ENCODE measurements at regions not wholly inside any gene's neighbourhood (a gene's known extent, or its start where the extent isn't known, plus 50 kb on each side); places are given as distances from the start of the nearest gene placed in this dataset.

- Histone ChIP-seq H3K9me2 (replicated peaks; ENCODE audit: low read depth, low read length) (no peaks in the 10 kb centered on the region), H3K4me1 (ENCODE audit: insufficient read depth, low read length, poor library complexity, severe bottlenecking) (no peaks in the 10 kb centered on the region), H3K9ac (ENCODE audit: low read depth, low read length, poor library complexity, severe bottlenecking) (no peak overlapping the region), H3F3A (ENCODE audit: low read depth) (no peaks in the 10 kb centered on the region), H3K4me3 (ENCODE audit: low read length, poor library complexity, severe bottlenecking) (no peak overlapping the region), H4K20me1 (ENCODE audit: insufficient read depth, low read length, poor library complexity, severe bottlenecking) (no peaks in the 10 kb centered on the region), H2AFZ (ENCODE audit: low read length) (no peak overlapping the region), H3K9me3 (ENCODE audit: insufficient read depth, low read depth, low read length) (no peaks in the 10 kb centered on the region), H3K4me2 (ENCODE audit: low read depth, low read length, poor library complexity, severe bottlenecking) (no peak overlapping the region), H3K79me2 (ENCODE audit: insufficient read depth, low read length) (no peaks in the 10 kb centered on the region), H3K27me3 (ENCODE audit: insufficient read depth, low read length, poor library complexity, severe bottlenecking) (no peaks in the 10 kb centered on the region), H3K36me3 (ENCODE audit: insufficient read depth, low read length) (no peaks in the 10 kb centered on the region)
- TF ChIP-seq CTCF (conservative IDR thresholded peaks at IDR 0.05; ENCODE audit: low read length) (no peak), EZH2phosphoT487 (IDR thresholded peaks at IDR 0.05; ENCODE audit: borderline replicate concordance) (no peak)
These were observed 226.0 kb upstream of the PTGER4 start for GRCh38 chr5:40453689-40454088.

GRCh38 chr5:40452874-40453624, 226.7 kb upstream of the PTGER4 start:
- Histone ChIP-seq H3K79me2 (ENCODE audit: insufficient read depth, low read length) (no peaks in the 10 kb centered on the region), H3K4me3 (ENCODE audit: low read length, poor library complexity, severe bottlenecking) (no peak overlapping the region), H3K36me3 (ENCODE audit: insufficient read depth, low read length) (no peaks in the 10 kb centered on the region), H3K4me1 (ENCODE audit: insufficient read depth, low read length, poor library complexity, severe bottlenecking) (no peaks in the 10 kb centered on the region), H3K27me3 (ENCODE audit: insufficient read depth, low read length, poor library complexity, severe bottlenecking) (no peaks in the 10 kb centered on the region), H3K9me2 (replicated peaks; ENCODE audit: low read depth, low read length) (no peaks in the 10 kb centered on the region), H3F3A (ENCODE audit: low read depth) (no peaks in the 10 kb centered on the region), H3K9me3 (ENCODE audit: insufficient read depth, low read depth, low read length) (no peaks in the 10 kb centered on the region), H2AFZ (ENCODE audit: low read length) (no peak overlapping the region), H4K20me1 (ENCODE audit: insufficient read depth, low read length, poor library complexity, severe bottlenecking) (no peaks in the 10 kb centered on the region), H3K9ac (ENCODE audit: low read depth, low read length, poor library complexity, severe bottlenecking) (no peak overlapping the region), H3K4me2 (ENCODE audit: low read depth, low read length, poor library complexity, severe bottlenecking) (no peak overlapping the region)
- TF ChIP-seq EZH2phosphoT487 (IDR thresholded peaks at IDR 0.05; ENCODE audit: borderline replicate concordance) (no peak), CTCF (conservative IDR thresholded peaks at IDR 0.05; ENCODE audit: low read length) (no peak)

GRCh38 chr5:40447438-40447837, 232.3 kb upstream of the PTGER4 start:
- Histone ChIP-seq H3K27me3 (ENCODE audit: insufficient read depth, low read length, poor library complexity, severe bottlenecking) (no peaks in the 10 kb centered on the region), H4K20me1 (ENCODE audit: insufficient read depth, low read length, poor library complexity, severe bottlenecking) (no peaks in the 10 kb centered on the region), H3K36me3 (ENCODE audit: insufficient read depth, low read length) (no peaks in the 10 kb centered on the region), H3K4me2 (ENCODE audit: low read depth, low read length, poor library complexity, severe bottlenecking) (no peak overlapping the region), H3K4me1 (ENCODE audit: insufficient read depth, low read length, poor library complexity, severe bottlenecking) (peaks cover 1% of the 10 kb centered on the region), H3F3A (ENCODE audit: low read depth) (no peaks in the 10 kb centered on the region), H3K4me3 (ENCODE audit: low read length, poor library complexity, severe bottlenecking) (no peak overlapping the region), H3K79me2 (ENCODE audit: insufficient read depth, low read length) (no peaks in the 10 kb centered on the region), H3K9me2 (replicated peaks; ENCODE audit: low read depth, low read length) (no peaks in the 10 kb centered on the region), H3K9me3 (ENCODE audit: insufficient read depth, low read depth, low read length) (no peaks in the 10 kb centered on the region), H3K9ac (ENCODE audit: low read depth, low read length, poor library complexity, severe bottlenecking) (no peak overlapping the region), H2AFZ (ENCODE audit: low read length) (no peak overlapping the region)
- TF ChIP-seq EZH2phosphoT487 (IDR thresholded peaks at IDR 0.05; ENCODE audit: borderline replicate concordance): no peak
- TF ChIP-seq CTCF (conservative IDR thresholded peaks at IDR 0.05; ENCODE audit: low read length): no peak

Measured in Loucy (cell line).